K562 (cell line): ENCODE measurements at regions not wholly inside any gene's neighbourhood (a gene's known extent, or its start where the extent isn't known, plus 50 kb on each side); places are given as distances from the start of the nearest gene placed in this dataset.

Experiments used
- ATAC-seq: fragments of 200-7000 bp; cut with Tn5 transposase; 3 replicates; pipeline ENCODE4 v1.9.1; 2020; ENCODE audit warnings: moderate library complexity
- BruUV-seq: library from RNA; stranded (reverse); fragments of 400-500 nt; replicated peaks from 2 replicates; lab custom pipeline; 2021; lab: Mats Ljungman, UMichigan
- CTCF ChIA-PET: fragments of 300-600 bp; formaldehyde crosslinking; extraction: SDS; loops from one replicate; lab custom pipeline; 2021; ENCODE audit warnings: low intra/inter-chr PET ratio; lab: Yijun Ruan, JAX
- POLR2A ChIA-PET: fragments of 300-600, 350-650 bp; sonication (Branson Sonifier 250); formaldehyde crosslinking; extraction: SDS; loops from one replicate; lab custom pipeline; 2021; ENCODE audit warnings: antibody characterized with exemption, inconsistent platforms; lab: Yijun Ruan, JAX
- DNase-seq, 4 experiments: peaks; one replicate each; pipeline versions ENCODE4 v3.0.0 to v3.0.0-alpha.2; 2011 to 2018; ENCODE audit warnings: low spot score in 3 of 4, mixed read lengths in 3 of 4; ENCODE audit errors: extremely low read depth in 1 of 4
- FAIRE-seq: peaks from 2 replicates; lab custom pipeline; 2011; peaks lifted over from hg19 to GRCh38; lab: Jason Lieb, UNC
- H2AFZ ChIP-seq: 2 replicates; pipeline ENCODE4 v1.6.0; 2011; ENCODE audit warnings: low read depth, low read length, control low read depth, inconsistent platforms
- H3K27ac ChIP-seq: fragments of 200-600 bp; 3 replicates; pipeline ENCODE4 v1.8.0; 2011; ENCODE audit warnings: low read depth, mild to moderate bottlenecking, control low read depth, inconsistent platforms, low read length, moderate library complexity, mixed read lengths; ENCODE audit errors: extremely low read depth
- H3K27me3 ChIP-seq, 2 experiments: fragments of 300-600 bp in 1 of 2; 2 replicates in 1 of 2; 3 replicates in 1 of 2; pipeline versions ENCODE4 v1.6.0 to v1.8.0; 2011; ENCODE audit warnings: inconsistent platforms in 2 of 2, low read length in 2 of 2, mild to moderate bottlenecking in 1 of 2, mixed read lengths in 1 of 2, moderate library complexity in 1 of 2; ENCODE audit not compliant: control insufficient read depth in 2 of 2, insufficient read depth in 2 of 2
- H3K36me3 ChIP-seq: fragments of 300-600 bp; 3 replicates; pipeline ENCODE4 v1.8.0; 2011; ENCODE audit warnings: mild to moderate bottlenecking, low read length, inconsistent platforms; ENCODE audit not compliant: control insufficient read depth, insufficient read depth
- H3K4me1 ChIP-seq, 2 experiments: fragments of 200-600 bp in 1 of 2; replicated peaks in 1 of 2; 2 replicates in 1 of 2; 3 replicates in 1 of 2; pipeline versions ENCODE4 v1.5.1 to v1.8.0; 2011; ENCODE audit warnings: inconsistent platforms in 2 of 2, low read length in 2 of 2, mild to moderate bottlenecking in 1 of 2, mixed read lengths in 1 of 2, moderate library complexity in 1 of 2; ENCODE audit not compliant: control insufficient read depth in 2 of 2, insufficient read depth in 2 of 2
- H3K4me2 ChIP-seq: 2 replicates; pipeline ENCODE4 v1.6.1; 2011; ENCODE audit warnings: low read length, control low read depth, inconsistent platforms, mixed read lengths; ENCODE audit not compliant: insufficient read depth
- H3K4me3 ChIP-seq: fragments of 200-600 bp; sonication (generic), shearing (Covaris generic); 2 replicates; pipeline ENCODE4 v1.5.1; 2016; ENCODE audit warnings: control low read depth, inconsistent platforms
- H3K79me2 ChIP-seq: fragments of 200-600 bp; 3 replicates; pipeline ENCODE4 v1.8.0; 2011; ENCODE audit warnings: low read length, inconsistent platforms; ENCODE audit not compliant: control insufficient read depth, insufficient read depth
- H3K9ac ChIP-seq, 2 experiments: 2 replicates each; pipeline versions ENCODE4 v1.6.0 to v1.6.1; 2011; ENCODE audit warnings: low read depth in 2 of 2, low read length in 2 of 2, control low read depth in 1 of 2, inconsistent platforms in 1 of 2, mild to moderate bottlenecking in 1 of 2, mixed read lengths in 1 of 2; ENCODE audit not compliant: insufficient read depth in 1 of 2
- H3K9me1 ChIP-seq: one replicate; pipeline ENCODE4 v1.6.0; 2011; ENCODE audit warnings: inconsistent platforms, mild to moderate bottlenecking, low read length, moderate library complexity; ENCODE audit not compliant: control insufficient read depth, insufficient read depth
- H3K9me3 ChIP-seq: replicated peaks from 2 replicates; pipeline ENCODE4 v1.5.1; 2011; ENCODE audit warnings: low read depth, low read length, inconsistent platforms; ENCODE audit not compliant: control insufficient read depth, insufficient read depth
- H4K20me1 ChIP-seq: replicated peaks from 2 replicates; pipeline ENCODE4 v1.6.1; 2011; ENCODE audit warnings: low read length, inconsistent platforms, mixed read lengths; ENCODE audit not compliant: control insufficient read depth, insufficient read depth
- ATF1 ChIP-seq, 2 experiments: fragments of 450-650 bp in 1 of 2; IDR thresholded peaks; 2 replicates each; pipeline ENCODE4 v1.6.1; 2016; ENCODE audit warnings: missing compliant biosample characterization in 1 of 2, missing genetic modification characterization in 1 of 2
- DIDO1 ChIP-seq: fragments of 450-650 bp; IDR thresholded peaks from 2 replicates; pipeline ENCODE4 v1.6.1; 2016; ENCODE audit warnings: low read depth, missing biosample characterization, missing genetic modification characterization
- EHMT2 ChIP-seq: fragments of 450-650 bp; IDR thresholded peaks from 2 replicates; pipeline ENCODE4 v1.6.1; 2018; ENCODE audit warnings: antibody characterized with exemption
- FUS ChIP-seq: fragments of 200-400 bp; formaldehyde crosslinking; optimal IDR thresholded peaks from 2 replicates; pipeline ENCODE3; 2017; ENCODE audit warnings: low read depth, low read length
- NR3C1 ChIP-seq: sonication (generic); formaldehyde crosslinking; IDR thresholded peaks from 2 replicates; pipeline ENCODE4 v1.8.1; 2022; ENCODE audit warnings: missing genetic modification reagents
- SRF ChIP-seq, 2 experiments: fragments of 250-450, 450-650 bp in 1 of 2; sonication (Bioruptor Pico) in 1 of 2; sonication (generic) in 1 of 2; formaldehyde crosslinking; IDR thresholded peaks; 2 replicates each; pipeline versions ENCODE4 v1.5.0 to v1.5.1; 2020 to 2022; ENCODE audit warnings: mild to moderate bottlenecking in 1 of 2, missing genetic modification reagents in 1 of 2
- ZNF133 ChIP-seq: fragments of 250-450 bp; sonication (Bioruptor Pico); IDR thresholded peaks from 2 replicates; pipeline ENCODE4 v1.4.0; 2020; ENCODE audit warnings: mild to moderate bottlenecking
- ZNF165 ChIP-seq: fragments of 250-450 bp; sonication (Bioruptor Pico); IDR thresholded peaks from 2 replicates; pipeline ENCODE4 v1.4.0; 2020; ENCODE audit warnings: borderline replicate concordance
- ZNF561 ChIP-seq: fragments of 450-650 bp; formaldehyde crosslinking; conservative IDR thresholded peaks from 2 replicates; pipeline ENCODE4 v1.4.0; 2020; ENCODE audit warnings: mild to moderate bottlenecking, moderate library complexity
- WGBS: fragments of 100-300 bp; shearing (Covaris generic); methylation state at CpG from one replicate; pipeline ENCODE4 v1.1.6; 2016; ENCODE audit warnings: low coverage, mixed read lengths; ENCODE audit not compliant: insufficient coverage; ENCODE audit errors: missing lambda C conversion rate; 5-methylcytosine and 5-hydroxymethylcytosine counted together
- in situ Hi-C: fragments of 300-500 bp; cut with MboI; formaldehyde crosslinking; loops from 4 replicates; pipeline ENCODE4 v1.15.0; 2018; ENCODE audit warnings: inconsistent platforms, mixed read lengths
- intact Hi-C: fragments of 100-400 bp; cut with micrococcal nuclease; formaldehyde crosslinking; loops from 2 replicates; pipeline ENCODE4 v1.14.2; 2022
- TF ChIP-seq, protein P1 (sequence below): fragments of 450-650 bp; IDR thresholded peaks from 2 replicates; pipeline ENCODE4 v1.6.1; 2018; ENCODE audit not compliant: partially characterized antibody
- TF ChIP-seq, protein P2 (sequence below): IDR thresholded peaks from 2 replicates; pipeline ENCODE4 v1.6.1; 2011; ENCODE audit warnings: borderline replicate concordance, low read depth, mild to moderate bottlenecking, moderate library complexity, low read length; ENCODE audit not compliant: insufficient read depth, poor library complexity, severe bottlenecking

DNA sequence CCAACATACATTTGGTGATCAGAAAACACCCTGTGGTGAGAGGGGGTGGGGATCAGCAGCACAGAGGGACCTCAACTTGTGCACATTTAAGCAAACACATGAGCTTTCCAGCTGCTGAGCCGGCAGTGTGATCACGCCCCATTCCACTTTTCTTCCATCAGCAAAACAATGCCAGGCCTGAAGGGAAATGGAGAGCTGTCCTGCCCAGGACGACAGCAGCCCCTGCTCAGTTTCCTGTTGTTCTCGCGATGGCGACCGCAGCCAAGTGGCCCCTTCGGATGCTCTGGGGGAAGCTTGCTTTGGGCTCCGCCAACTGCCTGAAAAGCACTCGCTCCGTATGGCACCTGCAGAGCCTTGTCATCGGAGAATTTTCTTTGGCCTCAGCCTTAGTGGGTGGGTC lies 272.3 kb downstream of the FOXL1 start (continued):
- TF ChIP-seq, protein P1, sequence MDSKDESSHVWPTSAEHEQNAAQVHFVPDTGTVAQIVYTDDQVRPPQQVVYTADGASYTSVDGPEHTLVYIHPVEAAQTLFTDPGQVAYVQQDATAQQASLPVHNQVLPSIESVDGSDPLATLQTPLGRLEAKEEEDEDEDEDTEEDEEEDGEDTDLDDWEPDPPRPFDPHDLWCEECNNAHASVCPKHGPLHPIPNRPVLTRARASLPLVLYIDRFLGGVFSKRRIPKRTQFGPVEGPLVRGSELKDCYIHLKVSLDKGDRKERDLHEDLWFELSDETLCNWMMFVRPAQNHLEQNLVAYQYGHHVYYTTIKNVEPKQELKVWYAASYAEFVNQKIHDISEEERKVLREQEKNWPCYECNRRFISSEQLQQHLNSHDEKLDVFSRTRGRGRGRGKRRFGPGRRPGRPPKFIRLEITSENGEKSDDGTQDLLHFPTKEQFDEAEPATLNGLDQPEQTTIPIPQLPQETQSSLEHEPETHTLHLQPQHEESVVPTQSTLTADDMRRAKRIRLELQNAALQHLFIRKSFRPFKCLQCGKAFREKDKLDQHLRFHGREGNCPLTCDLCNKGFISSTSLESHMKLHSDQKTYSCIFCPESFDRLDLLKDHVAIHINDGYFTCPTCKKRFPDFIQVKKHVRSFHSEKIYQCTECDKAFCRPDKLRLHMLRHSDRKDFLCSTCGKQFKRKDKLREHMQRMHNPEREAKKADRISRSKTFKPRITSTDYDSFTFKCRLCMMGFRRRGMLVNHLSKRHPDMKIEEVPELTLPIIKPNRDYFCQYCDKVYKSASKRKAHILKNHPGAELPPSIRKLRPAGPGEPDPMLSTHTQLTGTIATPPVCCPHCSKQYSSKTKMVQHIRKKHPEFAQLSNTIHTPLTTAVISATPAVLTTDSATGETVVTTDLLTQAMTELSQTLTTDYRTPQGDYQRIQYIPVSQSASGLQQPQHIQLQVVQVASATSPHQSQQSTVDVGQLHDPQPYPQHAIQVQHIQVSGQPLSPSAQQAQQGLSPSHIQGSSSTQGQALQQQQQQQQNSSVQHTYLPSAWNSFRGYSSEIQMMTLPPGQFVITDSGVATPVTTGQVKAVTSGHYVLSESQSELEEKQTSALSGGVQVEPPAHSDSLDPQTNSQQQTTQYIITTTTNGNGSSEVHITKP, result no peak

- no TSS peak for BruUV-seq
- FAIRE-seq (peak; percentile 54), DNase-seq (no peak), ATAC-seq (no peak)
- intact Hi-C loops (no loop called here), in situ Hi-C loops (no loop called here)
- ChIA-PET POLR2A (no interaction called here), CTCF (no interaction called here)
- Histone ChIP-seq H3K79me2 (no peaks in the 10 kb centered on the region), H3K9me1 (no peaks in the 10 kb centered on the region), H3K4me3 (no peak overlapping the region), H3K9ac (no peak overlapping the region), H3K27ac (no peak overlapping the region), H3K27me3 (peaks cover 3 to 25% of the 10 kb centered on the region in 2 experiments; a peak in 3 of 5 replicates), H3K4me2 (no peak overlapping the region), H4K20me1 (no peaks in the 10 kb centered on the region; the same call in 1 of the 2 replicates), H3K36me3 (no peaks in the 10 kb centered on the region), H3K4me1 (no peaks in the 10 kb centered on the region), H3K9me3 (no peaks in the 10 kb centered on the region), H2AFZ (no peak overlapping the region)
- TF ChIP-seq ATF1 (CRISPR knock-in tag; IDR thresholded peaks at IDR 0.05) (no peak), ATF1 (tag; IDR thresholded peaks at IDR 0.05) (peak; percentile 56; the same call in 1 of the 2 replicates), ZNF133 (no peak), EHMT2 (peak; percentile 59; the same call in 1 of the 2 replicates), FUS (no peak), SRF (CRISPR knock-in tag; IDR thresholded peaks at IDR 0.05) (no peak), ZNF561 (CRISPR knock-in tag) (no peak), DIDO1 (0 out of 2 replicates have a peak, but pooled peaks have one; percentile 20), NR3C1 (CRISPR knock-in tag) (no peak), ZNF165 (CRISPR knock-in tag) (no peak)
- TF ChIP-seq, protein P2, sequence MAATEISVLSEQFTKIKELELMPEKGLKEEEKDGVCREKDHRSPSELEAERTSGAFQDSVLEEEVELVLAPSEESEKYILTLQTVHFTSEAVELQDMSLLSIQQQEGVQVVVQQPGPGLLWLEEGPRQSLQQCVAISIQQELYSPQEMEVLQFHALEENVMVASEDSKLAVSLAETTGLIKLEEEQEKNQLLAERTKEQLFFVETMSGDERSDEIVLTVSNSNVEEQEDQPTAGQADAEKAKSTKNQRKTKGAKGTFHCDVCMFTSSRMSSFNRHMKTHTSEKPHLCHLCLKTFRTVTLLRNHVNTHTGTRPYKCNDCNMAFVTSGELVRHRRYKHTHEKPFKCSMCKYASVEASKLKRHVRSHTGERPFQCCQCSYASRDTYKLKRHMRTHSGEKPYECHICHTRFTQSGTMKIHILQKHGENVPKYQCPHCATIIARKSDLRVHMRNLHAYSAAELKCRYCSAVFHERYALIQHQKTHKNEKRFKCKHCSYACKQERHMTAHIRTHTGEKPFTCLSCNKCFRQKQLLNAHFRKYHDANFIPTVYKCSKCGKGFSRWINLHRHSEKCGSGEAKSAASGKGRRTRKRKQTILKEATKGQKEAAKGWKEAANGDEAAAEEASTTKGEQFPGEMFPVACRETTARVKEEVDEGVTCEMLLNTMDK, result no peak
- 0% methylated on average over 2 of the region's 2 CpGs for WGBS
Measured at GRCh38 chr16:86852135-86852534, 273.8 kb downstream of the FOXL1 start.
